ENCODE measurements at regions not wholly inside any gene's neighbourhood (a gene's known extent, or its start where the extent isn't known, plus 50 kb on each side); places are given as distances from the start of the nearest gene placed in this dataset.

DNA sequence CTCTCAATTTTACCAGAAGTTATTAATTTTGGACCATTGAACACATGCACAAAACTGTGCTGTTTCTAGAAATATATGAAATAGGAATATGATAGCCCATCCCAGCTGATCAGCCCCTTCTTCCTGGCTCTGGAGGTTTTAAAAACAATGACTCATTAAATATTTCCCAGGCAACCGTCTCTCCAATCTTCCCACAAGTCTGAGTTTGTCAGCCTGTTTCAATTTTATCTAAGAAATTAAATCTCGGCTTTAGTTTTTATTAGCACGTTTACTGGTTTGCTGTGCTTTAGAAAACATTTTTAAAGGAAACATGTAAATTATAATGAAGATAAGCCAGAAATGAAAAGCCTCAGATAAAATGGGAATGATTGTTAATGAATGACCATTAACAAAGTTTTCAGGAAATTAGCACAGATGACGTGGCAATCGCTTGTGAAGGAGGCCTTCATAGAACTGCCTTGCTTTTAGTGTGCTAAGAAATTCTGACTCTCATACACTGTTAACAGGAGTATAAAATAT lies 89.3 kb upstream of the RAP1B start:
- no peak for TF ChIP-seq TCF4 (CRISPR knock-in tag; IDR thresholded peaks at IDR 0.05; ENCODE audit: borderline replicate concordance)
- no peak for TF ChIP-seq ZFP30 (CRISPR knock-in tag; IDR thresholded peaks at IDR 0.05)
- no peak for TF ChIP-seq ZNF70 (CRISPR knock-in tag; IDR thresholded peaks at IDR 0.05)
- TF ChIP-seq, protein P1, sequence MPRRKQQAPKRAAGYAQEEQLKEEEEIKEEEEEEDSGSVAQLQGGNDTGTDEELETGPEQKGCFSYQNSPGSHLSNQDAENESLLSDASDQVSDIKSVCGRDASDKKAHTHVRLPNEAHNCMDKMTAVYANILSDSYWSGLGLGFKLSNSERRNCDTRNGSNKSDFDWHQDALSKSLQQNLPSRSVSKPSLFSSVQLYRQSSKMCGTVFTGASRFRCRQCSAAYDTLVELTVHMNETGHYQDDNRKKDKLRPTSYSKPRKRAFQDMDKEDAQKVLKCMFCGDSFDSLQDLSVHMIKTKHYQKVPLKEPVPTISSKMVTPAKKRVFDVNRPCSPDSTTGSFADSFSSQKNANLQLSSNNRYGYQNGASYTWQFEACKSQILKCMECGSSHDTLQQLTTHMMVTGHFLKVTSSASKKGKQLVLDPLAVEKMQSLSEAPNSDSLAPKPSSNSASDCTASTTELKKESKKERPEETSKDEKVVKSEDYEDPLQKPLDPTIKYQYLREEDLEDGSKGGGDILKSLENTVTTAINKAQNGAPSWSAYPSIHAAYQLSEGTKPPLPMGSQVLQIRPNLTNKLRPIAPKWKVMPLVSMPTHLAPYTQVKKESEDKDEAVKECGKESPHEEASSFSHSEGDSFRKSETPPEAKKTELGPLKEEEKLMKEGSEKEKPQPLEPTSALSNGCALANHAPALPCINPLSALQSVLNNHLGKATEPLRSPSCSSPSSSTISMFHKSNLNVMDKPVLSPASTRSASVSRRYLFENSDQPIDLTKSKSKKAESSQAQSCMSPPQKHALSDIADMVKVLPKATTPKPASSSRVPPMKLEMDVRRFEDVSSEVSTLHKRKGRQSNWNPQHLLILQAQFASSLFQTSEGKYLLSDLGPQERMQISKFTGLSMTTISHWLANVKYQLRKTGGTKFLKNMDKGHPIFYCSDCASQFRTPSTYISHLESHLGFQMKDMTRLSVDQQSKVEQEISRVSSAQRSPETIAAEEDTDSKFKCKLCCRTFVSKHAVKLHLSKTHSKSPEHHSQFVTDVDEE (CRISPR knock-in tag; IDR thresholded peaks at IDR 0.05) = no peak
- TF ChIP-seq, protein P2, sequence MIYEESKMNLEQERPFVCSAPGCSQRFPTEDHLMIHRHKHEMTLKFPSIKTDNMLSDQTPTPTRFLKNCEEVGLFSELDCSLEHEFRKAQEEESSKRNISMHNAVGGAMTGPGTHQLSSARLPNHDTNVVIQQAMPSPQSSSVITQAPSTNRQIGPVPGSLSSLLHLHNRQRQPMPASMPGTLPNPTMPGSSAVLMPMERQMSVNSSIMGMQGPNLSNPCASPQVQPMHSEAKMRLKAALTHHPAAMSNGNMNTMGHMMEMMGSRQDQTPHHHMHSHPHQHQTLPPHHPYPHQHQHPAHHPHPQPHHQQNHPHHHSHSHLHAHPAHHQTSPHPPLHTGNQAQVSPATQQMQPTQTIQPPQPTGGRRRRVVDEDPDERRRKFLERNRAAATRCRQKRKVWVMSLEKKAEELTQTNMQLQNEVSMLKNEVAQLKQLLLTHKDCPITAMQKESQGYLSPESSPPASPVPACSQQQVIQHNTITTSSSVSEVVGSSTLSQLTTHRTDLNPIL (CRISPR knock-in tag; IDR thresholded peaks at IDR 0.05; ENCODE audit: low read depth) = no peak
